ENCODE measurements at regions not wholly inside any gene's neighbourhood (a gene's known extent, or its start where the extent isn't known, plus 50 kb on each side); places are given as distances from the start of the nearest gene placed in this dataset.

DNA sequence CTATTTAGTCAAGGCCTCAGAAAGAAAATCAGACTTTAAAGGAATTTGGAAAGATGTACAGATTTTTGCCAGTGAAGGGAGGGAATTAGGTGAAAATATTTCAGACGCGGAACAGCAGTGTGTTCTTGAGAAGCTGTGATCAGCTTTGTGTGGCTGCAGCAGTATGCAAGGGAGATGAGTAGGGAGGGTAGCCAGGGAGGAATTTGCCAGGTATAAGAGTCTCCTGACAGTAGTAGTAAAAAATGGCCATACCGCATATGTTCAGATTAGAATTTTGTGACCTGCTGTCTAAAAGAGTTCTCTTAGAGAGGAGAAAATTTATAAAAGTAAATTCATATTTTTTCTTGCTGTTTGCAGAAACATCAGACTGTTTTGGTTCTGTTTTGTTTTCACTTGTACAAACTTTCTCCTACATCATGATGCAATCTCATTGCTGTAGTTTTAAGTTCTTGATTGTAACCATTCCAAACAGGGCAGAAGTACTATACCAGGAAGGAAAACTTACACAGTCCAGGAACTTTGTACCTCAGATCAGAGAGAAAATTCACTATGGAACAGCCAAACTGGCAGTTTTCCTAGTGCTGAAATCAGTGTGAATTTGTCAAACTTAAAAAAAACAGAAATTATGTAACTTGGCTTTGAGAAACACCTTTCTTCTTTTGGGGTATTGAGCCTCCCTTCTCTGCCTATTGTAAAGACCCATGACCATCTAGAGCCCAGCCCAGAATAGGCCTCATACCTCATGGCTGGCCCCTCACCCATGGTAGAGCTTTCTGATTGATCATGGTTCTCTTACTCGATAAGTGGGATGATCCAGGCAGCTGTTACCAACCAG lies 78.4 kb upstream of the NR3C1 start (continued):
- TF ChIP-seq STAG1 (CRISPR knock-in tag; IDR thresholded peaks at IDR 0.05) (no peak), NKX3-1 (CRISPR knock-in tag; IDR thresholded peaks at IDR 0.05) (no peak), ZNF441 (CRISPR knock-in tag; IDR thresholded peaks at IDR 0.05; ENCODE audit: borderline replicate concordance) (no peak), ZFP36L1 (CRISPR knock-in tag; IDR thresholded peaks at IDR 0.05) (no peak), HMGA1 (CRISPR knock-in tag; conservative IDR thresholded peaks at IDR 0.05) (no peak), ZNF354B (CRISPR knock-in tag; IDR thresholded peaks at IDR 0.05) (no peak), SNAI1 (CRISPR knock-in tag; IDR thresholded peaks at IDR 0.05; ENCODE audit: borderline replicate concordance) (no peak)

DNA sequence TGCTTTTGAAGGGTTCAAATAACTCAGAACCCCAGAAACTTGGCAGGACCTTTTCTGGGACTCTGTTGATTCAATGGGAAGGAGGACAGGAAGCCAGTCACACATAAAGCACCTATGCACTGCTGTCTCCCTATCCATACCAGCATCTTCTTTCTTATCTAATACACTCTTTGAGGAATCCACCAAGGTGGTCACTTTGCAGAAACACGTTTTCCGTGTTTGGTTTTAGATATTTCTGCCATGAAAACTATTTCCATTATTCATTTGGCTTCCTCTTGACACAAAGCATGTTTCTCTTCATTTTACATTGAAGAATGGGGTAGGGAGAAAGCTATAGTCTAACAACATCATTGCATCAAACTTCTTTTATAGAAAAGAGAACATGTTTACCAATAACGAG lies 76.5 kb upstream of the NR3C1 start:
- BruUV-seq (replicated peaks) = no TSS peak
- intact Hi-C loops (cut with micrococcal nuclease; ENCODE audit: unreplicated experiment) = no loop called here
- H3K9ac ChIP-seq (ENCODE audit: insufficient read depth, low read depth, low read length) = no peak overlapping the region

More for the DNA sequence above, 76.5 kb upstream of the NR3C1 start:
- no peaks in the 10 kb centered on the region for H3K79me2 ChIP-seq (ENCODE audit: insufficient read depth, low read length)
- H3K27ac ChIP-seq (ENCODE audit: extremely low read length, insufficient read depth, low read length) = no peak overlapping the region
- ATAC-seq = no peak
- no peak for DNase-seq (ENCODE audit: low spot score)
- H3K9me3 ChIP-seq (ENCODE audit: low read length) = no peaks in the 10 kb centered on the region
- no peak for FAIRE-seq
- H3K4me2 ChIP-seq (ENCODE audit: low read depth, low read length) = no peak overlapping the region
- H2AFZ ChIP-seq (ENCODE audit: low read length) = no peak overlapping the region
- 92% methylated on average over 3 of the region's 3 CpGs for WGBS (ENCODE audit: low lambda C conversion rate)
- no peak overlapping the region for H3K4me3 ChIP-seq (replicated peaks in 1 of 3; ENCODE audit: insufficient read depth in 1 of 3, low read depth in 2 of 3, low read length in 3 of 3)
- TF ChIP-seq ZNF12 (CRISPR knock-in tag; IDR thresholded peaks at IDR 0.05) (no peak), KDM5A (IDR thresholded peaks at IDR 0.05; ENCODE audit: borderline replicate concordance, low read length) (no peak), ZSCAN12 (CRISPR knock-in tag; IDR thresholded peaks at IDR 0.05) (no peak), SATB2 (CRISPR knock-in tag; IDR thresholded peaks at IDR 0.05) (no peak), ZNF703 (CRISPR knock-in tag; IDR thresholded peaks at IDR 0.05; ENCODE audit: borderline replicate concordance) (no peak), CEBPG (CRISPR knock-in tag; IDR thresholded peaks at IDR 0.05) (no peak), GTF2F1 (IDR thresholded peaks at IDR 0.05; ENCODE audit: low read length) (no peak), TCF7L2 (IDR thresholded peaks at IDR 0.05; ENCODE audit: low read depth, low read length) (no peak), TCF7 (IDR thresholded peaks at IDR 0.05; ENCODE audit: low read depth) (no peak), ZMYM2 (CRISPR knock-in tag; IDR thresholded peaks at IDR 0.05) (no peak)
- TF ChIP-seq, protein P1, sequence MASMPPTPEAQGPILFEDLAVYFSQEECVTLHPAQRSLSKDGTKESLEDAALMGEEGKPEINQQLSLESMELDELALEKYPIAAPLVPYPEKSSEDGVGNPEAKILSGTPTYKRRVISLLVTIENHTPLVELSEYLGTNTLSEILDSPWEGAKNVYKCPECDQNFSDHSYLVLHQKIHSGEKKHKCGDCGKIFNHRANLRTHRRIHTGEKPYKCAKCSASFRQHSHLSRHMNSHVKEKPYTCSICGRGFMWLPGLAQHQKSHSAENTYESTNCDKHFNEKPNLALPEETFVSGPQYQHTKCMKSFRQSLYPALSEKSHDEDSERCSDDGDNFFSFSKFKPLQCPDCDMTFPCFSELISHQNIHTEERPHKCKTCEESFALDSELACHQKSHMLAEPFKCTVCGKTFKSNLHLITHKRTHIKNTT (CRISPR knock-in tag; IDR thresholded peaks at IDR 0.05) = no peak
- TF ChIP-seq, protein P2, sequence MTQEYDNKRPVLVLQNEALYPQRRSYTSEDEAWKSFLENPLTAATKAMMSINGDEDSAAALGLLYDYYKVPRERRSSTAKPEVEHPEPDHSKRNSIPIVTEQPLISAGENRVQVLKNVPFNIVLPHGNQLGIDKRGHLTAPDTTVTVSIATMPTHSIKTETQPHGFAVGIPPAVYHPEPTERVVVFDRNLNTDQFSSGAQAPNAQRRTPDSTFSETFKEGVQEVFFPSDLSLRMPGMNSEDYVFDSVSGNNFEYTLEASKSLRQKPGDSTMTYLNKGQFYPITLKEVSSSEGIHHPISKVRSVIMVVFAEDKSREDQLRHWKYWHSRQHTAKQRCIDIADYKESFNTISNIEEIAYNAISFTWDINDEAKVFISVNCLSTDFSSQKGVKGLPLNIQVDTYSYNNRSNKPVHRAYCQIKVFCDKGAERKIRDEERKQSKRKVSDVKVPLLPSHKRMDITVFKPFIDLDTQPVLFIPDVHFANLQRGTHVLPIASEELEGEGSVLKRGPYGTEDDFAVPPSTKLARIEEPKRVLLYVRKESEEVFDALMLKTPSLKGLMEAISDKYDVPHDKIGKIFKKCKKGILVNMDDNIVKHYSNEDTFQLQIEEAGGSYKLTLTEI (CRISPR knock-in tag; conservative IDR thresholded peaks at IDR 0.05) = no peak
- in situ Hi-C loops (cut with HindIII; ENCODE audit: extremely low pct_ligation_motif_present, low pct_unique_long_range_greater_than_20kb) = no loop called here
- ChIA-PET POLR2A (no interaction called here), CTCF (ENCODE audit: low intra/inter-chr PET ratio, low total read pairs) (no interaction called here)
- H4K20me1 ChIP-seq (ENCODE audit: insufficient read depth, low read length) = no peaks in the 10 kb centered on the region
- H3K36me3 ChIP-seq (replicated peaks in 1 of 2; ENCODE audit: control insufficient read depth in 1 of 2, insufficient read depth in 2 of 2, low read length in 2 of 2) = no peaks in the 10 kb centered on the region
- no peaks in the 10 kb centered on the region for H3K27me3 ChIP-seq (ENCODE audit: control insufficient read depth in 1 of 2, insufficient read depth in 2 of 2, low read length in 2 of 2)
- H3K4me1 ChIP-seq (ENCODE audit: insufficient read depth, low read length) = peaks cover 58% of the 10 kb centered on the region

Measured in HepG2 (cell line).